ENCODE measurements at regions not wholly inside any gene's neighbourhood (a gene's known extent, or its start where the extent isn't known, plus 50 kb on each side); places are given as distances from the start of the nearest gene placed in this dataset.

GRCh38 chr12:23458640-23459039 lies 490.8 kb downstream of the SOX5 start:
- Histone ChIP-seq H3K27me3 (ENCODE audit: insufficient read depth, low read depth, severe bottlenecking) (no peaks in the 10 kb centered on the region), H3K36me3 (no peaks in the 10 kb centered on the region), H3K9me3 (ENCODE audit: severe bottlenecking) (no peaks in the 10 kb centered on the region), H3K27ac (no peak overlapping the region), H3K4me3 (ENCODE audit: low read depth, low read length) (no peak overlapping the region)
- no peak for DNase-seq
- no peak for TF ChIP-seq CTCF (IDR thresholded peaks at IDR 0.05; ENCODE audit: low read depth, low read length)

GRCh38 chr12:23462546-23462945 lies 486.9 kb downstream of the SOX5 start:
- no peaks in the 10 kb centered on the region for H3K27me3 ChIP-seq (ENCODE audit: insufficient read depth, low read depth, severe bottlenecking)
- H3K9me3 ChIP-seq (ENCODE audit: severe bottlenecking): no peaks in the 10 kb centered on the region
- H3K27ac ChIP-seq: no peak overlapping the region
- no peak for DNase-seq
- no peak for TF ChIP-seq CTCF (IDR thresholded peaks at IDR 0.05; ENCODE audit: low read depth, low read length)
- H3K36me3 ChIP-seq: no peaks in the 10 kb centered on the region
- H3K4me3 ChIP-seq (ENCODE audit: low read depth, low read length): no peak overlapping the region

- H3K9me3 ChIP-seq (ENCODE audit: severe bottlenecking): no peaks in the 10 kb centered on the region
- no peaks in the 10 kb centered on the region for H3K36me3 ChIP-seq
- DNase-seq: no peak
- no peak overlapping the region for H3K4me3 ChIP-seq (ENCODE audit: low read depth, low read length)
- no peak overlapping the region for H3K27ac ChIP-seq
- no peaks in the 10 kb centered on the region for H3K27me3 ChIP-seq (ENCODE audit: insufficient read depth, low read depth, severe bottlenecking)
- no peak for TF ChIP-seq CTCF (IDR thresholded peaks at IDR 0.05; ENCODE audit: low read depth, low read length)
Observed at GRCh38 chr12:23463172-23463571, 486.3 kb downstream of the SOX5 start.

GRCh38 chr12:23464241-23464812 lies 485.1 kb downstream of the SOX5 start:
- H3K4me3 ChIP-seq (ENCODE audit: low read depth, low read length): no peak overlapping the region
- no peaks in the 10 kb centered on the region for H3K36me3 ChIP-seq
- no peak overlapping the region for H3K27ac ChIP-seq
- TF ChIP-seq CTCF (IDR thresholded peaks at IDR 0.05; ENCODE audit: low read depth, low read length): no peak
- H3K9me3 ChIP-seq (ENCODE audit: severe bottlenecking): peaks cover 3% of the 10 kb centered on the region
- no peaks in the 10 kb centered on the region for H3K27me3 ChIP-seq (ENCODE audit: insufficient read depth, low read depth, severe bottlenecking)
- peak; percentile 66 for DNase-seq

GRCh38 chr12:23472329-23472971 lies 477.0 kb downstream of the SOX5 start:
- DNase-seq: no peak
- H3K36me3 ChIP-seq: no peaks in the 10 kb centered on the region
- peak; percentile 0; the same call in 1 of the 2 replicates for TF ChIP-seq CTCF (IDR thresholded peaks at IDR 0.05; ENCODE audit: low read depth, low read length)
- peaks cover 3% of the 10 kb centered on the region for H3K9me3 ChIP-seq (ENCODE audit: severe bottlenecking)
- no peak overlapping the region for H3K27ac ChIP-seq
- H3K4me3 ChIP-seq (ENCODE audit: low read depth, low read length): no peak overlapping the region
- H3K27me3 ChIP-seq (ENCODE audit: insufficient read depth, low read depth, severe bottlenecking): no peaks in the 10 kb centered on the region

GRCh38 chr12:23473071-23473470 lies 476.4 kb downstream of the SOX5 start:
- DNase-seq: no peak
- no peak overlapping the region for H3K27ac ChIP-seq
- TF ChIP-seq CTCF (IDR thresholded peaks at IDR 0.05; ENCODE audit: low read depth, low read length): no peak

More at GRCh38 chr12:23473071-23473470, 476.4 kb downstream of the SOX5 start:
- no peaks in the 10 kb centered on the region for H3K36me3 ChIP-seq
- no peak overlapping the region for H3K4me3 ChIP-seq (ENCODE audit: low read depth, low read length)
- H3K27me3 ChIP-seq (ENCODE audit: insufficient read depth, low read depth, severe bottlenecking): no peaks in the 10 kb centered on the region
- peaks cover 3% of the 10 kb centered on the region for H3K9me3 ChIP-seq (ENCODE audit: severe bottlenecking)

Data from WERI-Rb-1 (cell line).